Hindlimb muscle (tissue), 1 donor: ENCODE measurements at regions not wholly inside any gene's neighbourhood (a gene's known extent, or its start where the extent isn't known, plus 50 kb on each side); places are given as distances from the start of the nearest gene placed in this dataset.
"Not testable (repeated sequence)": the region's sequence is repeated elsewhere in the genome, so short reads cannot be mapped to it uniquely, and the experiment has no call there.

Experiments
- DNase-seq: peaks from one replicate; pipeline ENCODE4 v3.0.0-alpha.2; 2013

DNA sequence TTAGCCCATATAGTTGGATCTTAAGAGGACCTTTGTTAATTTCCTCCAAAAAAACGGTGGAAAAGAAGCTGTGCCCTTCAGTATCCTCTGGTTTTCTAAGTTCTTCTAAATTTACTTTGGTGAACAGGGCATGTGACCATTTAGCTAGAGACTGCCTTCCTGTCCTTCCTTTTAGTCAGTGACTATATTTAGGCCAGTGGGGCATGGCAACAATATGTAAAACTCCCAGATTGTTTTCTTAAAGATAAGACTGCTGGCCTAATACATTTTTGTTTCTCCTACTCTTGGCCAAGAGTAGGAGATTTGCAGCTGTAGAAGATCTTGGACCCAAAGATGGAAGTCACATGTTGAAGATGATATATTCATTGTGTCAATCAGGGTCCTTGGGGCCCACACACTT, 325.1 kb upstream of the DCN start:
- DNase-seq: no peak

DNA sequence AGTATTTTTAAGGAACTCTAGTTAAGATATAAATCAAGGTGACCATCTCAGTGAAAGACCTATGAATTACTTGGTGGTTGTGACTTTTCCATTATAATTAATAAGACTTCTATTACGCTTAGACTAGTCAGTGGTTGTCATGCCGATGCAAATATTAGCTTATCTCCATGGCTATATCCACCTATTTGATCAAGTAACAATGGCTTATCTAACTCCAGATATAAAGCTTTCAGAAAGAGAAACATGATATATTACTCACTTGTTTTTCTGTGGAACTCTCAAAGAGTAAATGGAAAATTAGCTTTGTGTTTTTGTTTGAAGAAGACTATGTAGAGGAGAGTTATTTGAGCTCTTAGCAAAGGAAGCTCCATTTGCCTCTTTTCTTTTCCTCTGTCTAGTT, 323.8 kb upstream of the DCN start:
- no peak for DNase-seq

DNA sequence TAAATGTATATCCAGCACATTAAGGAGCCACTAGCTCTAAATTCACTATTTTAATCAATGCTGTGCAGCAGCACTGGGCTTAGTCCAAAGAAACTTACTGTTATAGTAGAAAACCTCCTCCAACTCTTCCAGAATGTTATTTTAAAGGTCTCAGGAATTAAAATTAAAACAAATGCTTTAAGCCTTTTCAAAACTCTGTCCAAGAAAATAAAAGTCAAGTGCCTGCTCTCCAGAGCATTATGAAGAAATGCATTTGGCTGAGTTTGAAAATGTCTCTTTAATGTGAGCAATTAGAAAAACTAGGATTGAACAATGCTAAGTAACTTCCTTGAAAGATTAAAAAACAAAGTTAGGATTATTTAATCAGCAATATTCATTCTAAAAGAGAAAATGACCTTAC, 322.4 kb upstream of the DCN start:
- DNase-seq: no peak

DNA sequence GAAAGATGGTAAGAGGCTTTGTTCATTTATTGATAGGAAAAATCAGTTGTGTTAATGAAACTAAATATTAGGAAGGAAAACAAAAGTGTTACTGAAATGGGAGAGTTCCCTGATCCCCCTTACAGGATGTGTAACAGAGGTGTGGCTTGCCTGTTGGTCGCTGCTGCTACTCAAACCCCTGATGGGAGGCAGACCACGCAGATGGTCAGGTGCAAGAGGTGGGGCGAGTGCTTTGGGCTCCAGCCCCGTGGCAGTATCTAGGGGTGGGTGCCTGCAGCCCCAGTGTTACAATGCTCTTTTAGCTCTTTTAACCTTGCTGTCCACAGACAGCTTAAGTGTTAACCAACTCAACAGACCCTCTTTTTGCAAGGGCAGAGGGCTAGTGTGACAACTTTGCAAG, 319.6 kb upstream of the DCN start:
- no peak for DNase-seq

DNA sequence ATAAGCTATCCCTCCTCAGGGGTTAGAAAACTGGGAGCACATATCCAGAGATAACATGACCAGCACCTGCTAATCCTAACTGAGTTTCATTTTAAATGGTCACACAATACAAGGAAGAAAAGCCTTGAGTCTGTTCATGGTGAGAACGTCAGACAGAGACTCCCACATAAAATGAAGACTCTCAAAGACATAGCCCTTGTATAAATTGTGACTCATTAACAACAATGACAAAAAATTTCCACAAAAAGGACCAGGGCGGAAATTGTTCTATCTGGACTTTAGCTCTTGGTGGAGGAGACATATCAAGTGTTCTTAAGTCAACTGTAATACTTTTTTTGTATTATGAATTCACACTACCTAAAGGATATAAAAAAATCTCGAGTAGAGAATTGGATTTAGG, 313.7 kb upstream of the DCN start:
- no peak for DNase-seq

DNA sequence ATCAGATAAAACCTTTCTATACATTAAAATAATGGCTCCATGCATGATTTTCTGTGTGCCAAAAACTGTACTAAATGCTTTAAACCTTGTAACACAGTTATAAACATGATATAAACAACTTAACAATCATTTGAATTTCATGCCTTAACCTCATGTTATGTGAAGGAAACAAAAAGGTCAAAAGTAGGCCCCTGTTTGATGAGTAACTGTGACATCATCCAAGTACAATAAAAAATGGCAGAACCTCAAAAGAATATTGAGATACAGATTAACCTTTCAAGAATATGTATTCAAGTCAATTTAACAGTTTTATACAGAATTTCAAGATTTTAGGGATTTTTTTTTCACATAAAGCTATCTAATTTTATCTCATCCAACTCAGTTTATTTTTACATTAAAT, 310.7 kb upstream of the DCN start:
- no peak for DNase-seq

DNA sequence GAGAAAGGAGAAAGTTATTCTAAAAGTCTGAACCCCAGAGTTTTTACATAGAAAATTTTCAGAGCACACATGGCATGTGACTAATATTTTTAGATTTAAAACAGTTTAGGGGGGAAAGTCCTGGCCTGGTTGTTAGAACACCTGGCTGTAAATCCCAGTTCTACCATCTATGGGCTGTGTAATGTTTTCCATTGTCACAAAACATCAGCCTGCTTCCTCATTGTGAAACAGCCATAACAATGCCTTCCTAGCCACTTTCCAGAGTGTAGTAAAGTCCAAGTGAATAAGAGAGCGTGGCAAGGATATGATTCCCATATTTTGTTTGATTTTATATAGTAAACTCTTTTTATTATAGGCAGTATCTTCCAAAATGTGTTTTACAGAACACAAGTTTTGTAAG, 310.0 kb upstream of the DCN start:
- no peak for DNase-seq

DNA sequence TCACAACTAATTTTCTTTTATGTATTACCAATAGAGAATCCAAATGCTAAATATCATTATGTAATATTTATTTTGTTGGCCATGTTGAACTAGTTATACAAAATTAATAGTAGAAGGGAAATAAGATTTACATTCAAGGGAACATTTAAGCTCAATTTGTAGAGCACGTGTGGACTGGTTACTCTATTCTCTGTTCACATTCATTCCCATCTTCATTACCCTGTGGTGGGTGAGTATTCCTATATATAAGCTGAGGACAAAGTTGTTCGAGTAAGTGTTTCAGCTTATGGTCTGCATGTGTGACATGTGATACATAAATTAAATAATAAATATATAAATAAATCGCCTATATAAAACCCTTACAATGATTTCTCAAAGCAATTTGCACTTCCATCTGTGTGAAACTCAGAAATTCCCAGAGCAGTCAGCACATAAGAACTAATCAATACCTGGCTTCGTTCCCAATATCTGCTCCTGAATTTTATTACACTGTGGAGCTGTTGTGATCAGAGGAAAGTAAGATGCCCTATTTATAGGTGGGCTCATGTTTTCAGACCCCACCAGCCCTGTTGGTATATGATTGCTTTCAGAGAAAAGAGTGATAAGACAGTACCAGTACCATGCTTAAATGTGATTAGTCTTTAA, 308.2 kb upstream of the DCN start:
- no peak for DNase-seq

DNA sequence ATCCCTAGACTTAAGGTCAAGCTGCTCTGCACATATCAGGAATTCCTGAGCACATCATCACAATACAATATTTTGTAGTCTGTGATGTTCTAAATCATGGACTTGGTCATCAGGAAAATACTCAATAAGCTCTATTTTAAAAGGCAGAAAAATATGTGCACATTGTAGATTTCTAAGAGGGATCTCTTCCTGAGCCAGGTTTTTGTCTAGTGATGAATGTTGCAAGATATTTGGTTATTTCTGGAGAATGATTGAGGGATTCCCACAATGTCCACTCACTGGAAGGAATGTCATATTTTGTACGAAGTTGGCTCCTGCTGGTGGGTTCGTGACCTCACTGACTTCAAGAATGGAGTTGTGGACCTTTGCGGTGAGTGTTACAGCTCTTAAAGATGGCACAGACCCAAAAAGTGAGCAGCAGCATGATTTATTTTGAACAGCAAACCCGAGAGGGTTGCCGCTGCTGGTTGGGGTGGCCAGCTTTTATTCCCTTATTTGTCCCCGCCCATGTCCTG, 300.9 kb upstream of the DCN start:
- no peak for DNase-seq

DNA sequence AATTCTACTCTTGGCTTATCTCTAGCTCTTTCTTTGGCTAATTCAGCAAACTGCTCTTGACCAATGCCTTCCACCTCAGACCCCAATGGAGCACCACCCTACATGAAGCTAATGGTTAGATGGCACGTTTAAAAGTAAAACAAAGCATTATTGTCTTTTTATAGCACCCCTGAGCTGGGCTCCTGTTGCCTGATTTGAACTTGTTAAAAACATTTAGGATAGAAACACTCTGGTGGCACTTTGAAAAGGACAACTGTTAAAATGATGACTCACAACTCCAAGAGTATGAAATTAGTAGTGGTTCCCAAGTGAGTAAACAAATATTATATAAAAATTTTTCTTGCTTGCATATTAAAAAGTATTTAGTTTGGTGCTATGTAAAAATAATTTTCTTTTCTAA, 299.6 kb upstream of the DCN start:
- no peak for DNase-seq

DNA sequence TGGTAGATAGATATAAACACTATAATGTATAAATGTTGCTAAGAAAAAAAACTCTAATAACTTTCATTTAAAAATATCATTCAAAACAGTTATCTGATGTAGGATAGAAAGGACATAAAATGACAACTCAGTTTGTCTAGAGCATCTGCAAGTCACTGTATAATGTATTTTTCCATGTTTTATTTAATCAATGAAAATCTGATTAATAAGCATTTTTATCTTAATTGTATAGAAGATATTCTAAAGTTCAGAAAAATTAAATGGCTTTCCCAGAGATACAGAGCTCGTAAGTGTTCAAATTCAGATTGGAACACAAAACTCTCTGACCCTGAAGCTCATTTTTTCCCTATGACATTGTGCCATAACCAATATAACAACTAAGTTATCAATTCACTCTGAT, 295.9 kb upstream of the DCN start:
- no peak for DNase-seq

DNA sequence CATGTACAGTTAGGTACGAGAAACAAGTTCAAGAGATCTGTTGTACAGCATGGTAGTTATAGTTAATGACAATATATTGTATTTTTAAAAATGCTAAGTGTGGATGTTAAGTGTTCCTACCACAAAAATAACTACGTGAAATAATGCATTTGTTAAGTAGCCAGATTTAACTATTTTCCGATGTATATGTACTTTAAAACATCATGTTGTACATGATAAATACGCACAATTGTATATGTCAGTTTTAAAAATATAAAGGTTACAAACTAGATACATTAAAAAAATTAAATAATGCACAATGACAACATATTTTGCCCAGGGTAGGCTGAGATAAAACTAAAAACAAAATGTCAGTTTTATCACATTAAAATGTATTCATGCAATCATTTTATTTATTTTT, 285.1 kb upstream of the DCN start:
- no peak for DNase-seq

DNA sequence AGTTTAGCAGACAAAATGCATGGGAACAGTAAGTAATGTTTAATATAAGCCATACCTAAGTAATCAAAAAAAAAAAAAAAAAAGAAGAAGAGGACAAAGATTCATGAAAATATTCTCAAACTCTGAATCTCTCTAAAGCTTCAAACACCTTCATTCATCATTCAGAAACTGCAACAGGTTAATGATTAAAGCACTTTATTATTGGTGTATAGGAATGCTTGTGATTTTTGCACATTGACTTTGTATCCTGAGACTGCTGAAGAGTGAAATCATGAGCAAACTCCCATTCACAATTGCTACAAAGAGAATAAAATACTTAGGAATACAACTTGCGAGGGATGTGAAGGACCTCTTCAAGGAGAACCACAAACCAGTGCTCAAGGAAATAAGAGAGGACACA, 278.4 kb upstream of the DCN start:
- no peak for DNase-seq

DNA sequence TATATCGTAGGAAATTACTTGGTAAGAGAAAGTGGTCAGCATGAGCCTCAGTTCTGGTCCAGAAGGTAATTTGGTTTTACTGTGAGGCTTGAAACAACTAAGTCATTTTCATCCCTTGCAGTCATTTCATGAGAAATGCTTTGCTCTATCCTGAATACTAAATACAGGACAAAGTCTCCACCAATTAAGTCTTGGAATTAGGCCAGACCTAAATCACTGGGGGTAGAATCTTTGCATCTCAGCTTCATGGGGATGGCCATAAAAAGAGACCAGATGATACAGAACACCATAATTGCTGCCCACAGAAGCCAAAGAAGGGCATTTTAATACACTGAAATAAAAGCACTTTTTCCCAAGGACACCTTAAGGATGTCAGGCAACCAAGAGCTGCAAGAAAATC, 277.9 kb upstream of the DCN start:
- no peak for DNase-seq

DNA sequence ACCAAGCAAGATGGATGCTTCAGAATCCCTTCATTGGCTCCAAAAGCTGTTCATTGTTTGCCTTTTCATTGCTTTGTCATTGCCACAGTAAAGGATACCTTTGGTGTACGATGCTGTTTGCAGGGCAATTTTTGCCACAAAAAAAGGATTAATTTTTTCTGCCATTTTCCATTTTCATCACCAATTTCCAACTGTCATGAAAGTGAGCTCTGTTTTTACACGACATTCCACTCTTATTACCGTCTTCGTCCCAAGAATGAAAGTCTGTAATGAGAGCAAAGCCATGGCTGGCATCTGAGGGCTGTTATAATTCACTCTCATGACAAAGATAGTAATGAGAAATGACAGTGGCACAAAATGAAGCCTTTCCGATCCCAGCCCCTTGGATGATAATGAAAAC, 272.7 kb upstream of the DCN start:
- DNase-seq: no peak

DNA sequence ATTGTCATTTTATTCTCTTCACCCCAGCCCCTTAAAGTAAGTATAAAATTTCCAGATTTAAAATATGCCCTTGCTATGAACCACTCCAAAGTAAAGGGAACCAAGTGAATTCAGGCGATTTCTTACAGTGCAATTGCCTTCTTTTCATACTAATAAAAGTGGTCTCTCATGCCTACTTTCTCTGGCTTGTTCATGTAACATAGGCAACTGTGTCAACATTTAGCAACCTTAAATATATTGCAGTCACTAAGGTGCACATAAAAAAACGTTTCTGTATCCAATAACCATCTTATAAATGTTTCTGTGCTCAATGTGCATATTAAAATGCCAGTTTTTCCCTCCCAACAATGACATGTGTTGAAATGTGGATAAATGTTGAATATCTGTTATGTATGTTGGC, 271.6 kb upstream of the DCN start:
- DNase-seq: no peak

DNA sequence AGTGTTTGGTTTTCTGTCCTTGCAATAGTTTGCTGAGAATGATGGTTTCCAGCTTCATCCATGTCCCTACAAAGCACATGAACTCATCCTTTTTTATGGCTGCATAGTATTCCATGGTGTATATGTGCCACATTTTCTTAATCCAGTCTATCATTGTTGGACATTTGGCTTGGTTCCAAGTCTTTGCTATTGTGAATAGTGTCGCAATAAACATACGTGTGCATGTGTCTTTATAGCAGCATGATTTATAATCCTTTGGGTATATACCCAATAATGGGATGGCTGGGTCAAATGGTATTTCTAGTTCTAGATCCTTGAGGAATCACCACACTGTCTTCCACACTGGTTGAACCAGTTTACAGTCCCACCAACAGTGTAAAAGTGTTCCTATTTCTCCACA, 269.8 kb upstream of the DCN start:
- DNase-seq: not testable (repeated sequence)

DNA sequence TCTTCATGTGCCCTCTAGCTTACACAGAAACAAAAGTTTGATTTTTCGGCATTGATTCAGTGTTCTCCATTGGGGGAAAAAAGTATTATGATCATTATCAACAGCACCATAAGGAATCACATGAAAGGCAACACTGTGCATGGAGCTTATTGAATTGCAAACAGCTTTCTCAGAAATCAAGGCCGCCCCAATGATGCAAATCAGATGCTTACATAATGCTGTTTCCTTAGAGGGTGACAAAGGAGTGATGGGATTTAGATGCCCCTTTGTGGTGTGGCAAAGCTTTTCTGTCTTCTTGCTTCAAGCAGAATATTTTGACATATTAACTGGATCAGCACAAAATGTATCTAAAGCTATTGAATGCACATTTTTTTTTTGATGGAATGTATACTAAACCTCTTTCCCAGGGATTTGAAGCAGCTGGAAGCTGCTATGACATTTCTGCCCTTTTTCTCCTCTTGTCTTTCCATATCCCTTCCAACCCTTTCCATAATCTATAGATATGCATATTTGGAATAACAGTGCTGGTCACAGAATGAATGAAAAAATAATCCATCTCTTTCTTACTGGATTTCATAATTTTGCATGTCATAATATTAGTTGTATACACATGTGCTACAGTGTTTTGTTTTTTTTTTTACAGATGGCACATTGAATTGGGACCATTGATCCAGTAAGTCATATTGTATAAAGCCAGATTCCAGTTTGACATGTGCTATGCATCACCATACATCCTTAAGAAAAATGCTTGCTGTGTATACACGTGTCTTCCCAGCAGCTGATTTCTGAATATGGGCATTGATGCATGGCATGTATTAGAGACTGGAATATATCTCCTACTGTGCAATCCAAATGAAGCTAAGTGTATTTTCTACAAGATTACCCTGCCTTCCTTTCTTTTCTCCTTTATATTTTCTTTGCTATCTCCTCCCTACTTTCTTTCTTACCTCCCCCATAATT, 259.7 kb upstream of the DCN start:
- DNase-seq: no peak

DNA sequence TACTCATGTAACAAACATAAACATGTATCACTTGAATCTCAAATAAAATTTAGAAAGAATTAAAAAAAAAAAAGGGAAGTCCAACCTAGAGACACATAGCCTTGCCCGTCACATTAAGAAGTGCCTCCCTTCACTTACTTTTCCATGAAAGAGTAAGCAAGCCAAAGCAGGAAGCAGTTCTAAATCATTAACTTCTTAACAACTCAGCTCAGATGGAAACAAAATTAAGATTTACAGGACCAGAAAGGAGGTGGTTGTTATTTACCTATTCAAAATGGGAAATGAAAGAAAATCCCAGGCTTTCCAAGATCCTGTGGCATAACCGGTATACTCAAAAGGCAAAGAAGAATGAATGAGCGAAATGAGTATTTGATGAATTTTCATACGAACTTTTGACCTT, 258.6 kb upstream of the DCN start:
- DNase-seq: no peak

DNA sequence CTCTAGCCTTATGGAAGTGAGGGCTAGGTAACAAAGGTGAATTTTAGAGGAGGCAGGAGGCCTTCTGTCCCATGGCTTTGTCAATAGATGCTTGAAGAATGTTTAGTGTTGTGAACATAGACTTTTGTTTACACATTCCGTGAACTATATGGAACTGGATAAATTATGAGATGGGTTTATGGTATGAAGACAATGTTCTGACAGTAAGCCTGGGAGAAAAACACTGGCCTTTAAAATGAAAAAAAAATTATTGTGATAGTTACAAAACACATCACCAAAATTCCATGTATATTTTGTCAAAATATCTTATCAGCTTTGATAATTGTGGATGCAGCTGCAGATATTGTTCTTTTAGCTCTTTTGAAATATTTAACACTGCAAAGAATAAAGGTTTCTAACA, 251.5 kb upstream of the DCN start:
- DNase-seq: no peak

DNA sequence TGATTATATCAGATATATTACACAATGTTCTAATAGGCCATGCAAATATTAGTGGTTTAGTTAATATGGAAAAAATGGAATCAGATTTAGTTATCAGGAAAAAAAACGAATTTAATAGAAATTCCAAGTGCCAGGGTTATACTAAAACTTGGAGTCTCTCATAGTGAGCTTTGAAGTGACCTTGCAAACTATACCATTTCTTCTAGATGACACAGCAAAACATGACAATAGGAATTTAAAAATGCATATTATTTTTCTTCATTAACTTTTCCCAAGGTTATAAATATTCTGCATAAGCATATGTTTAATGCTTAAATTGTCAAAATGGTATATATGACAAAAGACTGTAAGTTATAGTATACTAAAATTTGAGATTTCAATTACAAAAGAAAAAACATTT, 250.1 kb upstream of the DCN start:
- DNase-seq: no peak

DNA sequence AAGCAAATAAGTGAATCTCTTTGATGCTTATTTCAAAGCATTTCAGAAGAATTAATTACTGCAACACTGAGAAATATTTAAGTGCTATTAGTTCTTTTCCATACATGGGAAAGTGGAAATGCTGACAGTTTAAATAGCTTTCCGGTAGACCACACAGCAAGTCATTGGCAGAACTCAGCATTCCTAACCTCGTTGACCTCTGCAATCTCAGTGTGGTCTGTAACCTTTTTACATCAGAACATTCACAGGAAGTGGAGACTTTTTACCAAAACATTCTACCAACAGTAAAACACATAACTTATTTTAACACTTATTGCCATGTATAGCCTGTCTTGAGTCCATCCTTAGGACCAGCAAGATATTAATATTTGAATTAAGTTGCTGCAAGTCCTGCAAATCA, 249.5 kb upstream of the DCN start:
- DNase-seq: no peak

DNA sequence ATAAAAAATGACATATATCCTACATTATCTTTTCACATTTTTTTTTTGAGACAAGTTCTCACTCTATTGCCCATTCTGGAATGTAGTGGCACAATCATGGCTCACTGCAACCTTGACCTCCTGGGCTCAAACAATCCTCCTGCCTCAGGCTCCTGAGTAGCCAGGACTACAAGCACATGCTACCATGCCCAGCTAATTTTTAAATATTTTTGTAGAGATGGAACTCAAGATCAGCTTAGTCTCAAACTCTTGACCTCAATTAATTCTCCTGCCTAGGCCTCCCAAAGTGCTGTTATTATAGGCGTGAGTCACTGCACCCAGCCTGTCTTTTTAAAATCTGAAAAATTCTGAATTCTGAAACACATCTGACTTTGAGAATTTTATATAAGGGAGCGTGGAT, 241.9 kb upstream of the DCN start:
- no peak for DNase-seq

DNA sequence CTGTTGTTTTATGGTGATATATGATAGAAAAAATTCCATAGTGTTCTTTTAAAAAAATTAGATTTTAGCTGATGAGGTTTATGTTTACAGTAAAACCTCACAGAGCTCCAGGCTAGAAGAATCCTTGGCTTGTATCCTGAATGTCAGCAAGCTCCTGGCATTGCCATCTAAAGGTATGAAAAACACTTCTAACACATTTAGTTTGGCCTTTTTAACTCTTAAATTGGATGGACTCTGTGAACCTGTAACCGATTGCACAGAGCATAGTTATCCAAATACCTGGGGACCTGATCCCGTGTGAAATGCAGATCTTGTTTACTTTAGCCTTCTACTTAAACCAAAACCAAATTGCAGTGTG, 241.1 kb upstream of the DCN start:
- DNase-seq: no peak
